ENCODE measurements at regions not wholly inside any gene's neighbourhood (a gene's known extent, or its start where the extent isn't known, plus 50 kb on each side); places are given as distances from the start of the nearest gene placed in this dataset.

DNA sequence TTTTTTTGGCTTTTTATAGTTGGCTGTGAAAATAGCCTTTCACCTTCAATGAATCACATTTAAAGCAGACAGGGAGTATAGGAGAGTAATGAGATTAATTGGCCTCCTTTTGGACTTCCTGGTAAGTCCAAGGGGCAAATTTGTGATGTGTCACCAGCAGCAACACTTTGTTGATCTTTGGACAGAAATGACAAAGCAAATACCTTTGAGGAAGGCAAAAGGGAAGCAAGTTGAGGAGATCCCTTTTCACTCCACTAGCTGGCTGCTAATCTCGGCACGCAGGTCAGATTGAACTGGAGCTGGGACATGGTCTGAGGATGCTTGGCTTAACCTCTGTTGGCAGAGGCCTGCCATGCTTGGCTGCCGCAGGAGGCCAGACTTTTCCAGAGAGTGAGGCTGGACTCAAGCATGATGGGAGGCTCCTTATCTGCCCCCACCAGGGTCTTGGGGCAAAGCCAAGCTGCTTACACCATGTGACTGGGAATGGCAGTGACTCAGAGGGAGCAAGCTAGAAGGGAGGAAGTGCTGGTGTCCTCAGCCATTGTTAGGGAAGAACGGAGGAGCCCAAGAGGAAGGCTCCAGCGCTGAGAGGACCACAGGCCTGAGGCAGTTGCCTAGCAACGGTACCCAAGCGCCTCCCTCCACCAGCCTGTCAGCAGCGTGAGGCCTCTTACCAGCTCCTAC, 174.5 kb upstream of the MAP1B start:
- Histone ChIP-seq H3K4me2 (ENCODE audit: low read length) (no peak overlapping the region), H3K4me1 (ENCODE audit: control insufficient read depth, low read length) (no peaks in the 10 kb centered on the region), H4K20me1 (ENCODE audit: control insufficient read depth, insufficient read depth, low read depth, low read length) (no peaks in the 10 kb centered on the region), H3K9me3 (ENCODE audit: control insufficient read depth, insufficient read depth, low read length) (no peaks in the 10 kb centered on the region), H3K79me2 (ENCODE audit: control insufficient read depth, low read length) (no peaks in the 10 kb centered on the region), H3F3A (ENCODE audit: control insufficient read depth, insufficient read depth) (no peaks in the 10 kb centered on the region), H3K4me3 (ENCODE audit: low read length) (no peak overlapping the region), H3K27me3 (ENCODE audit: control insufficient read depth, low read length) (no peaks in the 10 kb centered on the region), H3K9me2 (replicated peaks; ENCODE audit: control insufficient read depth, low read length) (no peaks in the 10 kb centered on the region), H3K36me3 (ENCODE audit: control insufficient read depth, low read length) (no peaks in the 10 kb centered on the region), H3K27ac (ENCODE audit: low read depth, low read length) (no peak overlapping the region)
- no peak for TF ChIP-seq EZH2phosphoT487 (IDR thresholded peaks at IDR 0.05; ENCODE audit: borderline replicate concordance, low read length)
- TF ChIP-seq, protein P1, sequence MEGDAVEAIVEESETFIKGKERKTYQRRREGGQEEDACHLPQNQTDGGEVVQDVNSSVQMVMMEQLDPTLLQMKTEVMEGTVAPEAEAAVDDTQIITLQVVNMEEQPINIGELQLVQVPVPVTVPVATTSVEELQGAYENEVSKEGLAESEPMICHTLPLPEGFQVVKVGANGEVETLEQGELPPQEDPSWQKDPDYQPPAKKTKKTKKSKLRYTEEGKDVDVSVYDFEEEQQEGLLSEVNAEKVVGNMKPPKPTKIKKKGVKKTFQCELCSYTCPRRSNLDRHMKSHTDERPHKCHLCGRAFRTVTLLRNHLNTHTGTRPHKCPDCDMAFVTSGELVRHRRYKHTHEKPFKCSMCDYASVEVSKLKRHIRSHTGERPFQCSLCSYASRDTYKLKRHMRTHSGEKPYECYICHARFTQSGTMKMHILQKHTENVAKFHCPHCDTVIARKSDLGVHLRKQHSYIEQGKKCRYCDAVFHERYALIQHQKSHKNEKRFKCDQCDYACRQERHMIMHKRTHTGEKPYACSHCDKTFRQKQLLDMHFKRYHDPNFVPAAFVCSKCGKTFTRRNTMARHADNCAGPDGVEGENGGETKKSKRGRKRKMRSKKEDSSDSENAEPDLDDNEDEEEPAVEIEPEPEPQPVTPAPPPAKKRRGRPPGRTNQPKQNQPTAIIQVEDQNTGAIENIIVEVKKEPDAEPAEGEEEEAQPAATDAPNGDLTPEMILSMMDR (IDR thresholded peaks at IDR 0.05; ENCODE audit: low read depth, low read length, poor library complexity, severe bottlenecking) = no peak

GRCh38 chr5:71934322-71934721, 173.0 kb upstream of the MAP1B start:
- H4K20me1 ChIP-seq (ENCODE audit: control insufficient read depth, insufficient read depth, low read depth, low read length) = no peaks in the 10 kb centered on the region
- no peaks in the 10 kb centered on the region for H3K9me3 ChIP-seq (ENCODE audit: control insufficient read depth, insufficient read depth, low read length)
- no peaks in the 10 kb centered on the region for H3K27me3 ChIP-seq (ENCODE audit: control insufficient read depth, low read length)
- no peak for TF ChIP-seq EZH2phosphoT487 (IDR thresholded peaks at IDR 0.05; ENCODE audit: borderline replicate concordance, low read length)
- TF ChIP-seq, protein P1 (IDR thresholded peaks at IDR 0.05; ENCODE audit: low read depth, low read length, poor library complexity, severe bottlenecking) = no peak
- H3K4me1 ChIP-seq (ENCODE audit: control insufficient read depth, low read length) = no peaks in the 10 kb centered on the region
- H3K4me2 ChIP-seq (ENCODE audit: low read length) = no peak overlapping the region
- no peak overlapping the region for H3K4me3 ChIP-seq (ENCODE audit: low read length)
- no peaks in the 10 kb centered on the region for H3K9me2 ChIP-seq (replicated peaks; ENCODE audit: control insufficient read depth, low read length)
- H3K79me2 ChIP-seq (ENCODE audit: control insufficient read depth, low read length) = no peaks in the 10 kb centered on the region
- H3K27ac ChIP-seq (ENCODE audit: low read depth, low read length) = no peak overlapping the region
- H3F3A ChIP-seq (ENCODE audit: control insufficient read depth, insufficient read depth) = no peaks in the 10 kb centered on the region
- H3K36me3 ChIP-seq (ENCODE audit: control insufficient read depth, low read length) = no peaks in the 10 kb centered on the region

- H3K79me2 ChIP-seq (ENCODE audit: control insufficient read depth, low read length) = no peaks in the 10 kb centered on the region
- no peak overlapping the region for H3K4me2 ChIP-seq (ENCODE audit: low read length)
- H3K4me1 ChIP-seq (ENCODE audit: control insufficient read depth, low read length) = no peaks in the 10 kb centered on the region
Observed at GRCh38 chr5:71937921-71938698, 169.2 kb upstream of the MAP1B start.

More at GRCh38 chr5:71937921-71938698, 169.2 kb upstream of the MAP1B start:
- H3F3A ChIP-seq (ENCODE audit: control insufficient read depth, insufficient read depth) = no peaks in the 10 kb centered on the region
- no peaks in the 10 kb centered on the region for H3K9me3 ChIP-seq (ENCODE audit: control insufficient read depth, insufficient read depth, low read length)
- H3K36me3 ChIP-seq (ENCODE audit: control insufficient read depth, low read length) = no peaks in the 10 kb centered on the region
- H3K9me2 ChIP-seq (replicated peaks; ENCODE audit: control insufficient read depth, low read length) = no peaks in the 10 kb centered on the region
- no peak overlapping the region for H3K27ac ChIP-seq (ENCODE audit: low read depth, low read length)
- no peaks in the 10 kb centered on the region for H4K20me1 ChIP-seq (ENCODE audit: control insufficient read depth, insufficient read depth, low read depth, low read length)
- H3K4me3 ChIP-seq (ENCODE audit: low read length) = no peak overlapping the region
- TF ChIP-seq, protein P1 (IDR thresholded peaks at IDR 0.05; ENCODE audit: low read depth, low read length, poor library complexity, severe bottlenecking) = no peak
- no peak for TF ChIP-seq EZH2phosphoT487 (IDR thresholded peaks at IDR 0.05; ENCODE audit: borderline replicate concordance, low read length)
- no peaks in the 10 kb centered on the region for H3K27me3 ChIP-seq (ENCODE audit: control insufficient read depth, low read length)

Measured in DOHH2 (cell line).